ENCODE measurements at regions not wholly inside any gene's neighbourhood (a gene's known extent, or its start where the extent isn't known, plus 50 kb on each side); places are given as distances from the start of the nearest gene placed in this dataset.
"Not testable (repeated sequence)": the region's sequence is repeated elsewhere in the genome, so short reads cannot be mapped to it uniquely, and the experiment has no call there.

DNA sequence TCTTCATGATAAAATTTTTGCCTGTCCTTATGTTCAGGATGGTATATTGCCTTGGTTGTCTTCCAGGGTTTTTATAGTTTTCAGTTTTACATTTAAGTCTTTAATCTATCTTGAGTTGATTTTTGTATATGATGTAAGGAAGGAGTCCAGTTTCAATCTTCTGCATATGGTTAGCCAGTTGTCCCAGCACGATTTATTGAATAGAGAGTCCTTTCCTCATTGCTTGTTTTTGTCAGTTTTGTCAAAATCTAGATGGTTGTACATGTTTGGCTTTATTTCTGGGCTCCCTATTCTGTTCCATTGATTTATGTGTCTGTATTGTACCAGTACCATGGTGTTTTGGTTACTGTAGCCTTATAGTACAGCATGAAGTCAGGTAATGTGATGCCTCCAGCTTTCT lies 91.6 kb upstream of the FAM98A start:
- TF ChIP-seq, protein P1, sequence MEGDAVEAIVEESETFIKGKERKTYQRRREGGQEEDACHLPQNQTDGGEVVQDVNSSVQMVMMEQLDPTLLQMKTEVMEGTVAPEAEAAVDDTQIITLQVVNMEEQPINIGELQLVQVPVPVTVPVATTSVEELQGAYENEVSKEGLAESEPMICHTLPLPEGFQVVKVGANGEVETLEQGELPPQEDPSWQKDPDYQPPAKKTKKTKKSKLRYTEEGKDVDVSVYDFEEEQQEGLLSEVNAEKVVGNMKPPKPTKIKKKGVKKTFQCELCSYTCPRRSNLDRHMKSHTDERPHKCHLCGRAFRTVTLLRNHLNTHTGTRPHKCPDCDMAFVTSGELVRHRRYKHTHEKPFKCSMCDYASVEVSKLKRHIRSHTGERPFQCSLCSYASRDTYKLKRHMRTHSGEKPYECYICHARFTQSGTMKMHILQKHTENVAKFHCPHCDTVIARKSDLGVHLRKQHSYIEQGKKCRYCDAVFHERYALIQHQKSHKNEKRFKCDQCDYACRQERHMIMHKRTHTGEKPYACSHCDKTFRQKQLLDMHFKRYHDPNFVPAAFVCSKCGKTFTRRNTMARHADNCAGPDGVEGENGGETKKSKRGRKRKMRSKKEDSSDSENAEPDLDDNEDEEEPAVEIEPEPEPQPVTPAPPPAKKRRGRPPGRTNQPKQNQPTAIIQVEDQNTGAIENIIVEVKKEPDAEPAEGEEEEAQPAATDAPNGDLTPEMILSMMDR (conservative IDR thresholded peaks at IDR 0.05; ENCODE audit: low read depth, low read length): not testable (repeated sequence)
- not testable (repeated sequence) for TF ChIP-seq EZH2phosphoT487 (IDR thresholded peaks at IDR 0.05; ENCODE audit: borderline replicate concordance, low read length); EZH2 (IDR thresholded peaks at IDR 0.05; ENCODE audit: low read length, unreplicated experiment)
